Natural killer cell (primary cell): ENCODE measurements at regions not wholly inside any gene's neighbourhood (a gene's known extent, or its start where the extent isn't known, plus 50 kb on each side); places are given as distances from the start of the nearest gene placed in this dataset.

Source experiments
- ATAC-seq, 3 donors: fragments of 150-1000 bp in 2 of 3; fragments of 200-7000 bp in 1 of 3; cut with Tn5 transposase; 1 replicate in 1 of 3; 2 replicates in 2 of 3; pipeline ENCODE4 v1.10.0; 2021; ENCODE audit warnings: mild to moderate bottlenecking in 2 of 3, moderate library complexity in 2 of 3
- DNase-seq, 2 donors: peaks; one replicate each; pipeline versions ENCODE4 v3.0.0 to v3.0.0-alpha.2; 2013 to 2021; ENCODE audit warnings: mixed read lengths in 1 of 2
- H3K27ac ChIP-seq: one replicate; pipeline ENCODE4 v1.5.1; 2013; ENCODE audit warnings: mild to moderate bottlenecking, low read length
- H3K27me3 ChIP-seq: one replicate; pipeline ENCODE4 v1.6.1; 2013; ENCODE audit warnings: low read length; ENCODE audit not compliant: control insufficient read depth, insufficient read depth
- H3K36me3 ChIP-seq: one replicate; pipeline ENCODE4 v1.6.1; 2013; ENCODE audit warnings: low read length; ENCODE audit not compliant: control insufficient read depth, insufficient read depth
- H3K4me1 ChIP-seq: one replicate; pipeline ENCODE4 v1.6.1; 2013; ENCODE audit warnings: low read length; ENCODE audit not compliant: control insufficient read depth, insufficient read depth
- H3K4me3 ChIP-seq: one replicate; pipeline ENCODE4 v1.5.1; 2013; ENCODE audit warnings: low read length
- H3K9me3 ChIP-seq: one replicate; pipeline ENCODE4 v1.6.1; 2013; ENCODE audit warnings: low read length; ENCODE audit not compliant: control insufficient read depth, insufficient read depth
- H3K27ac Mint-ChIP-seq, 2 donors: one replicate each; pipeline ENCODE4 v1.8.0; 2022; ENCODE audit warnings: mild to moderate bottlenecking in 2 of 2, mixed read lengths in 2 of 2, moderate library complexity in 1 of 2
- H3K27me3 Mint-ChIP-seq, 2 donors: one replicate each; pipeline ENCODE4 v1.8.0; 2022; ENCODE audit warnings: low read depth in 2 of 2, mixed read lengths in 2 of 2
- H3K36me3 Mint-ChIP-seq: one replicate; pipeline ENCODE4 v1.8.0; 2022; ENCODE audit warnings: mixed read lengths
- H3K4me1 Mint-ChIP-seq, 2 donors: one replicate each; pipeline ENCODE4 v1.8.0; 2022; ENCODE audit warnings: mixed read lengths in 2 of 2
- H3K4me3 Mint-ChIP-seq: one replicate; pipeline ENCODE4 v1.8.0; 2022; ENCODE audit warnings: mild to moderate bottlenecking, moderate library complexity, mixed read lengths
- H3K9me3 Mint-ChIP-seq, 2 donors: one replicate each; pipeline ENCODE4 v1.8.0; 2022; ENCODE audit warnings: mixed read lengths in 2 of 2
- WGBS: methylation state at CpG from one replicate; pipeline ENCODE4 v1.1.7; 2013; ENCODE audit warnings: missing lambda C conversion rate; ENCODE audit not compliant: insufficient coverage; 5-methylcytosine and 5-hydroxymethylcytosine counted together
- intact Hi-C: fragments of 100-400 bp; cut with micrococcal nuclease; formaldehyde crosslinking; loops from one replicate; pipeline ENCODE4 v1.14.2; 2022
- TF ChIP-seq, protein P1 (sequence below): fragments of 200-600 bp; IDR thresholded peaks from one replicate; pipeline ENCODE4 v1.8.0; 2022; ENCODE audit warnings: antibody characterized with exemption

DNA sequence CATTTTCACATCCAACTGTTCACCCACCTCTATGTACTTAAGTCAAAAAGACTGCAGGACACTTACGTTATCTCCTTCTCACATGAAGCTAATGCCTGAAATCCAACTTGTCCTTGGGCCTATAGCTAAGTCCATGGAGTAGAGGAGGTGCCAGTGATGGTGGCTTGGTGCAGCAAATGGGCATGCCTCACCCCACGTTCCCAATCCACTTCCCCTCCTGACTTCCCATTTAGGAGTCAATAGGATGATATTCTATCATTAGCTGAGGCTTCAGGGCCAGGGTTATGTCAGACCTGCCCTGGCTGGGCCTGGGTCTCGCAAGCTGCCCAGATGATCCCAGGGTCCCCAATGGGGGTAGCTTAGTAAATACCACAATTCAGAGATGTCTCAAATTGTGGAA is 410.4 kb downstream of the MAFB start:
- Mint-ChIP-seq H3K27ac (no peak overlapping the region), H3K9me3 (no peaks in the 10 kb centered on the region), H3K27me3 (peaks cover 1 to 10% of the 10 kb centered on the region in 2 donors), H3K36me3 (no peaks in the 10 kb centered on the region), H3K4me3 (no peak overlapping the region), H3K4me1 (no peaks in the 10 kb centered on the region)
- intact Hi-C loops: no loop called here
- no peaks in the 10 kb centered on the region for H3K9me3 ChIP-seq
- 93% methylated on average over 3 of the region's 3 CpGs for WGBS
- no peak overlapping the region for H3K4me3 ChIP-seq
- H3K27ac ChIP-seq: no peak overlapping the region
- no peaks in the 10 kb centered on the region for H3K27me3 ChIP-seq
- no peaks in the 10 kb centered on the region for H3K36me3 ChIP-seq
- TF ChIP-seq, protein P1, sequence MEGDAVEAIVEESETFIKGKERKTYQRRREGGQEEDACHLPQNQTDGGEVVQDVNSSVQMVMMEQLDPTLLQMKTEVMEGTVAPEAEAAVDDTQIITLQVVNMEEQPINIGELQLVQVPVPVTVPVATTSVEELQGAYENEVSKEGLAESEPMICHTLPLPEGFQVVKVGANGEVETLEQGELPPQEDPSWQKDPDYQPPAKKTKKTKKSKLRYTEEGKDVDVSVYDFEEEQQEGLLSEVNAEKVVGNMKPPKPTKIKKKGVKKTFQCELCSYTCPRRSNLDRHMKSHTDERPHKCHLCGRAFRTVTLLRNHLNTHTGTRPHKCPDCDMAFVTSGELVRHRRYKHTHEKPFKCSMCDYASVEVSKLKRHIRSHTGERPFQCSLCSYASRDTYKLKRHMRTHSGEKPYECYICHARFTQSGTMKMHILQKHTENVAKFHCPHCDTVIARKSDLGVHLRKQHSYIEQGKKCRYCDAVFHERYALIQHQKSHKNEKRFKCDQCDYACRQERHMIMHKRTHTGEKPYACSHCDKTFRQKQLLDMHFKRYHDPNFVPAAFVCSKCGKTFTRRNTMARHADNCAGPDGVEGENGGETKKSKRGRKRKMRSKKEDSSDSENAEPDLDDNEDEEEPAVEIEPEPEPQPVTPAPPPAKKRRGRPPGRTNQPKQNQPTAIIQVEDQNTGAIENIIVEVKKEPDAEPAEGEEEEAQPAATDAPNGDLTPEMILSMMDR: no peak
- no peaks in the 10 kb centered on the region for H3K4me1 ChIP-seq
- no peak for ATAC-seq
- no peak for DNase-seq

DNA sequence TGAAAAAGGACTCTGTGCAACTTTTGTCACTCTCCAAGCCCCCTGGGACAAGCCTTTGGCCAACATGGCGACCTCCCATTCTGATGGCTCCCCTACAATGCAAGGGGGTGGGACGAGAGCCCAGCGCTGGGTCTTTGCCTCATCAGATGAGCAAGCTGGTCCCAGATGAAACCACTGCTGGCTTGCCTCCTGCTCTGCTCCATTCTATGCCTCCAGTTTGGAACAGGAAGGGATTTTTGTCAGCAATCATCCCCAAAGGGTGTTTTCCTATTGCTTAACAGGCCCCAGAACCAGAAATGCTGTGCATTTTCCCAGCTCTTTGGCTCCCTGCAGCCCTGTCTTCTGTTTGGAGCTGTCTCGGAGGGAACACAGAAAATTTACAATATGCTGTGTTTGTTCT is 412.7 kb downstream of the MAFB start:
- ATAC-seq: no peak

DNA sequence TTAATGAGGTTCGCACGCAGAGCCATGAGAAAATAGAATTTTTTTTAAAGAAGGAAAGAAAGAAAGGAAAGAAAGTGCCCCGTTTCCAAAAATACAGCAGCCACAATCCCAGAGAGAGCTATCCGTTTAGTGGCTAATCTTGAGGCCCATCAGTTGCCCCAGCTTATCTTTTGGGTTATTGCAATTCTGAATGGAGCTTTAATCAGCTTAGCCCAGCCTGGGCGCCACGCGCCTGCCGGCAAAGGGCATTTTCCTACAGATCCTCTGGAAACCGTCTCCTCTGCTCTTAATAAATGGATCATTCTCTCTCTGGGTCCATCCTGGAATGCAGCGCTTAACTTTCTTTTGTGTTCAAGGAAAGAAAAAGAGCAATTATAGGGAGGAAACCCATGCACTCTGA is 413.3 kb downstream of the MAFB start:
- H3K4me3 Mint-ChIP-seq: no peak overlapping the region

More for the DNA sequence above, 412.7 kb downstream of the MAFB start:
- Histone ChIP-seq H3K9me3 (no peaks in the 10 kb centered on the region), H3K4me1 (no peaks in the 10 kb centered on the region), H3K27me3 (no peaks in the 10 kb centered on the region), H3K27ac (no peak overlapping the region), H3K4me3 (no peak overlapping the region), H3K36me3 (no peaks in the 10 kb centered on the region)
- no peak overlapping the region for H3K4me3 Mint-ChIP-seq
- H3K36me3 Mint-ChIP-seq: no peaks in the 10 kb centered on the region
- WGBS: 91% methylated on average over 4 of the region's 4 CpGs
- no peak overlapping the region for H3K27ac Mint-ChIP-seq
- no peaks in the 10 kb centered on the region for H3K4me1 Mint-ChIP-seq
- H3K9me3 Mint-ChIP-seq: no peaks in the 10 kb centered on the region
- intact Hi-C loops: no loop called here
- peaks cover 0 to 10% of the 10 kb centered on the region in 2 donors for H3K27me3 Mint-ChIP-seq
- DNase-seq: no peak
- TF ChIP-seq, protein P1: no peak

More for the DNA sequence above, 413.3 kb downstream of the MAFB start:
- DNase-seq (no peak), ATAC-seq (no peak)
- Histone ChIP-seq H3K27ac (no peak overlapping the region), H3K36me3 (no peaks in the 10 kb centered on the region), H3K4me1 (no peaks in the 10 kb centered on the region), H3K4me3 (no peak overlapping the region), H3K9me3 (no peaks in the 10 kb centered on the region), H3K27me3 (no peaks in the 10 kb centered on the region)
- TF ChIP-seq, protein P1: no peak
- peaks cover 0 to 8% of the 10 kb centered on the region in 2 donors for H3K27me3 Mint-ChIP-seq
- intact Hi-C loops: no loop called here
- H3K4me1 Mint-ChIP-seq: no peaks in the 10 kb centered on the region
- H3K27ac Mint-ChIP-seq: no peak overlapping the region
- H3K9me3 Mint-ChIP-seq: no peaks in the 10 kb centered on the region
- WGBS: 89% methylated on average over 10 of the region's 10 CpGs
- H3K36me3 Mint-ChIP-seq: no peaks in the 10 kb centered on the region
